Calu3 (cell line): ENCODE measurements at regions not wholly inside any gene's neighbourhood (a gene's known extent, or its start where the extent isn't known, plus 50 kb on each side); places are given as distances from the start of the nearest gene placed in this dataset.

Source experiments
- BruUV-seq: library from RNA; stranded (reverse); fragments of 400-500 nt; replicated peaks from 2 replicates; lab custom pipeline; 2021; lab: Mats Ljungman, UMichigan
- CTCF ChIA-PET: fragments of 300-600 bp; sonication (Branson Sonifier 250); formaldehyde crosslinking; loops from one replicate; lab custom pipeline; 2022; ENCODE audit warnings: antibody characterized with exemption; lab: Charles Lee
- DNase-seq: peaks from one replicate; pipeline ENCODE4 v3.0.0; 2022
- H3K27ac Mint-ChIP-seq: one replicate; pipeline ENCODE4 v1.8.0; 2022; ENCODE audit warnings: mixed read lengths; ENCODE audit not compliant: unreplicated experiment
- H3K27me3 Mint-ChIP-seq: one replicate; pipeline ENCODE4 v1.8.0; 2022; ENCODE audit warnings: mixed read lengths; ENCODE audit not compliant: unreplicated experiment
- H3K36me3 Mint-ChIP-seq: one replicate; pipeline ENCODE4 v1.8.0; 2022; ENCODE audit warnings: mild to moderate bottlenecking, moderate library complexity, mixed read lengths; ENCODE audit not compliant: insufficient read depth, unreplicated experiment
- H3K4me1 Mint-ChIP-seq: one replicate; pipeline ENCODE4 v1.8.0; 2022; ENCODE audit warnings: mild to moderate bottlenecking, low read depth, mixed read lengths; ENCODE audit not compliant: unreplicated experiment
- H3K4me3 Mint-ChIP-seq: one replicate; pipeline ENCODE4 v1.8.0; 2022; ENCODE audit warnings: mild to moderate bottlenecking, low read depth, moderate library complexity, mixed read lengths; ENCODE audit not compliant: unreplicated experiment
- H3K9me3 Mint-ChIP-seq: one replicate; pipeline ENCODE4 v1.8.0; 2022; ENCODE audit warnings: low read depth, mixed read lengths; ENCODE audit not compliant: unreplicated experiment
- CTCF ChIP-seq: fragments of 200-600 bp; IDR thresholded peaks from one replicate; pipeline ENCODE4 v1.8.0; 2022; ENCODE audit warnings: antibody characterized with exemption; ENCODE audit not compliant: unreplicated experiment
- intact Hi-C: fragments of 100-400 bp; cut with micrococcal nuclease; formaldehyde crosslinking; loops from one replicate; pipeline ENCODE4 v1.10.0; 2022; ENCODE audit not compliant: unreplicated experiment

GRCh38 chrX:88366314-88366713 lies 380.7 kb upstream of the CPXCR1 start:
- no peak for TF ChIP-seq CTCF
- CTCF ChIA-PET, result no interaction called here
- intact Hi-C loops, result no loop called here
- Mint-ChIP-seq H3K4me1 (no peaks in the 10 kb centered on the region), H3K27me3 (no peaks in the 10 kb centered on the region), H3K9me3 (peaks cover 5% of the 10 kb centered on the region), H3K36me3 (no peaks in the 10 kb centered on the region), H3K27ac (no peak overlapping the region), H3K4me3 (no peak overlapping the region)
- BruUV-seq, result no TSS peak
- no peak for DNase-seq

- no peaks in the 10 kb centered on the region for H3K36me3 Mint-ChIP-seq
- H3K9me3 Mint-ChIP-seq, result peaks cover 10% of the 10 kb centered on the region
- CTCF ChIA-PET, result no interaction called here
- intact Hi-C loops, result no loop called here
- no peak overlapping the region for H3K27ac Mint-ChIP-seq
- no peak for DNase-seq
- TF ChIP-seq CTCF, result no peak
- no peaks in the 10 kb centered on the region for H3K27me3 Mint-ChIP-seq
- BruUV-seq, result no TSS peak
- H3K4me3 Mint-ChIP-seq, result no peak overlapping the region
- no peaks in the 10 kb centered on the region for H3K4me1 Mint-ChIP-seq
Measured at GRCh38 chrX:88378406-88378805, 368.6 kb upstream of the CPXCR1 start.

- no TSS peak for BruUV-seq
- no peaks in the 10 kb centered on the region for H3K27me3 Mint-ChIP-seq
- H3K36me3 Mint-ChIP-seq, result no peaks in the 10 kb centered on the region
- no peak overlapping the region for H3K27ac Mint-ChIP-seq
- TF ChIP-seq CTCF, result no peak
- H3K9me3 Mint-ChIP-seq, result peaks cover 5% of the 10 kb centered on the region
- DNase-seq, result no peak
- H3K4me1 Mint-ChIP-seq, result no peaks in the 10 kb centered on the region
- CTCF ChIA-PET, result no interaction called here
- intact Hi-C loops, result no loop called here
- H3K4me3 Mint-ChIP-seq, result no peak overlapping the region
Measured at GRCh38 chrX:88397551-88397950, 349.5 kb upstream of the CPXCR1 start.

GRCh38 chrX:88416002-88416401 lies 331.0 kb upstream of the CPXCR1 start:
- Mint-ChIP-seq H3K27me3 (no peaks in the 10 kb centered on the region), H3K4me3 (no peak overlapping the region), H3K36me3 (no peaks in the 10 kb centered on the region), H3K4me1 (no peaks in the 10 kb centered on the region), H3K9me3 (no peaks in the 10 kb centered on the region), H3K27ac (no peak overlapping the region)
- CTCF ChIA-PET, result no interaction called here
- DNase-seq, result no peak
- no TSS peak for BruUV-seq
- intact Hi-C loops, result no loop called here
- TF ChIP-seq CTCF, result no peak
